Vagina (tissue), 2 donors: ENCODE measurements at regions not wholly inside any gene's neighbourhood (a gene's known extent, or its start where the extent isn't known, plus 50 kb on each side); places are given as distances from the start of the nearest gene placed in this dataset.

ENCODE experiments used
- DNase-seq, 2 donors: peaks; one replicate each; pipeline ENCODE4 v3.0.0-alpha.2; 2017; ENCODE audit errors: extremely low spot score in 2 of 2
- H3K27ac ChIP-seq: fragments of 200-600 bp; sonication (generic); one replicate; pipeline ENCODE4 v1.5.1; 2019
- H3K27me3 ChIP-seq: fragments of 200-600 bp; sonication (generic); one replicate; pipeline ENCODE4 v1.5.1; 2019
- H3K36me3 ChIP-seq, 2 donors: fragments of 200-600 bp; sonication (generic); one replicate each; pipeline ENCODE4 v1.5.1; 2017 to 2019
- H3K4me1 ChIP-seq: fragments of 200-600 bp; sonication (generic); one replicate; pipeline ENCODE4 v1.5.1; 2019
- H3K4me3 ChIP-seq, 2 donors: fragments of 200-600 bp; sonication (generic); 1 replicate in 1 of 2; 2 replicates in 1 of 2; pipeline ENCODE4 v1.5.1; 2016 to 2019
- H3K9me3 ChIP-seq: fragments of 200-600 bp; sonication (generic); one replicate; pipeline ENCODE4 v1.5.1; 2019
- CTCF ChIP-seq, 3 experiments: fragments of 450-650 bp in 2 of 3; fragments of 200-600 bp in 1 of 3; sonication (generic) in 1 of 3; IDR thresholded peaks; one replicate each; pipeline ENCODE4 v1.5.1; 2017 to 2019; ENCODE audit warnings: antibody characterized with exemption in 3 of 3, mild to moderate bottlenecking in 2 of 3, moderate library complexity in 2 of 3
- POLR2A ChIP-seq, 2 donors: fragments of 450-650 bp; IDR thresholded peaks; one replicate each; pipeline ENCODE4 v1.6.1; 2017; ENCODE audit warnings: antibody characterized with exemption in 2 of 2, mild to moderate bottlenecking in 2 of 2, moderate library complexity in 2 of 2
- POLR2AphosphoS5 ChIP-seq, 2 donors: sonication (generic); formaldehyde crosslinking; IDR thresholded peaks; one replicate each; pipeline ENCODE4 v1.9.0; 2017; ENCODE audit warnings: antibody characterized with exemption in 2 of 2, mild to moderate bottlenecking in 2 of 2, low read depth in 1 of 2; ENCODE audit not compliant: insufficient read depth in 1 of 2
- intact Hi-C: fragments of 100-400 bp; cut with DNase I; formaldehyde crosslinking; loops from one replicate; pipeline ENCODE4 v1.15.1; 2023

DNA sequence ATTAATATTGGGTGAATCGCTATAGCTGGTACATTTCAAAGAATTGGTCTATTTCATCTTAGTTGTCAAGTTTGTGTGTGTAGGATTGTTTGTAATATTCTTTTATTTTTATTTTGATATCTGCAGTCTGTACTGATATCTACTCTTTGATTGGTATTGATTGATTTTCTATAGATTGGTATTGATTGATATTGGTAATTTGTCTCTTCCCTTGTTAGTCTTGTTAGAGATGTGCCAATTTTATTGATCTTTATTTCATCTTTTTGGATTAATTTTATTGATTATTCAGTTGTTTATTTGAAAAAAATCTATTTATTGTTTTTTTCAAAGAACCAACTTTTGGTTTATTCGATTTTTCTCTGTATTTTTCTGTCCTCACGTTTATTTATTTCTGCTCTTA lies 61.4 kb downstream of the TM2D3 start:
- TF ChIP-seq POLR2AphosphoS5 (IDR thresholded peaks at IDR 0.05; ENCODE audit: insufficient read depth in 1 of 2, low read depth in 1 of 2) (no peak), CTCF (IDR thresholded peaks at IDR 0.05) (no peak), POLR2A (IDR thresholded peaks at IDR 0.05) (no peak)
- Histone ChIP-seq H3K4me3 (no peak overlapping the region), H3K9me3 (no peaks in the 10 kb centered on the region), H3K27me3 (no peaks in the 10 kb centered on the region), H3K36me3 (no peaks in the 10 kb centered on the region), H3K27ac (no peak overlapping the region), H3K4me1 (no peaks in the 10 kb centered on the region)
- DNase-seq: no peak
- intact Hi-C loops: no loop called here

DNA sequence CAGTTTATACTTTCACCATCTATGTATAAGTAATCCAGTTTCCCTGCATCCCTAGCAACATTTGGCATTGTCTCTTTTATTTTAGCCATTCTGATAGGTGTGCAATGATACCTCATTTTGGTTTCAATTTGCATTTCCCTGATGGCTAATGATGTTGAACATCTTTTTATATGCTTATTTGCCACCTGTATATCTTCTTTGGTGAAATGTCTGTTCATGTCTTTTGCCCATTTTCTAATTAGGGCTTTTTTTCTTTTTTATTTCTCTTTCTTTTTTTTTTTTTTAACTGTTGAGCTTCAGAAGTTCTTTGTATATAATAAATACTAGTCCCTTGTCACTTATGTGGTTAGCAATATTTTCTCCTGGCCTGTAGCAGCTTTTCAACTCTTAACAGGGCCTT lies 68.9 kb downstream of the TM2D3 start:
- DNase-seq: no peak
- Histone ChIP-seq H3K27me3 (no peaks in the 10 kb centered on the region), H3K4me1 (no peaks in the 10 kb centered on the region), H3K36me3 (no peaks in the 10 kb centered on the region), H3K9me3 (no peaks in the 10 kb centered on the region), H3K4me3 (no peak overlapping the region), H3K27ac (no peak overlapping the region)
- TF ChIP-seq CTCF (IDR thresholded peaks at IDR 0.05): no peak
- TF ChIP-seq POLR2AphosphoS5 (IDR thresholded peaks at IDR 0.05; ENCODE audit: insufficient read depth in 1 of 2, low read depth in 1 of 2): no peak
- TF ChIP-seq POLR2A (IDR thresholded peaks at IDR 0.05): no peak
- intact Hi-C loops: no loop called here

GRCh38 chr15:101580431-101580830 lies 71.8 kb downstream of the TM2D3 start:
- Histone ChIP-seq H3K36me3 (no peaks in the 10 kb centered on the region), H3K4me3 (no peak overlapping the region), H3K9me3 (no peaks in the 10 kb centered on the region), H3K27me3 (no peaks in the 10 kb centered on the region), H3K4me1 (no peaks in the 10 kb centered on the region), H3K27ac (no peak overlapping the region)
- intact Hi-C loops: no loop called here
- no peak for DNase-seq
- TF ChIP-seq POLR2AphosphoS5 (IDR thresholded peaks at IDR 0.05; ENCODE audit: insufficient read depth in 1 of 2, low read depth in 1 of 2): no peak
- TF ChIP-seq POLR2A (IDR thresholded peaks at IDR 0.05): no peak
- no peak for TF ChIP-seq CTCF (IDR thresholded peaks at IDR 0.05)

- intact Hi-C loops: no loop called here
- no peaks in the 10 kb centered on the region for H3K4me1 ChIP-seq
- H3K4me3 ChIP-seq: no peak overlapping the region
- no peak for TF ChIP-seq POLR2AphosphoS5 (IDR thresholded peaks at IDR 0.05; ENCODE audit: insufficient read depth in 1 of 2, low read depth in 1 of 2)
- no peak for TF ChIP-seq CTCF (IDR thresholded peaks at IDR 0.05)
- no peak for TF ChIP-seq POLR2A (IDR thresholded peaks at IDR 0.05)
- no peak for DNase-seq
- H3K27me3 ChIP-seq: no peaks in the 10 kb centered on the region
- no peaks in the 10 kb centered on the region for H3K36me3 ChIP-seq
- no peaks in the 10 kb centered on the region for H3K9me3 ChIP-seq
- no peak overlapping the region for H3K27ac ChIP-seq
Measured at GRCh38 chr15:101579631-101580163, 72.5 kb downstream of the TM2D3 start.

- no peak for DNase-seq
- no peaks in the 10 kb centered on the region for H3K9me3 ChIP-seq
- H3K36me3 ChIP-seq: no peaks in the 10 kb centered on the region
- H3K4me3 ChIP-seq: no peak overlapping the region
- intact Hi-C loops: no loop called here
- H3K4me1 ChIP-seq: no peaks in the 10 kb centered on the region
- no peaks in the 10 kb centered on the region for H3K27me3 ChIP-seq
- TF ChIP-seq POLR2A (IDR thresholded peaks at IDR 0.05): no peak
- no peak for TF ChIP-seq POLR2AphosphoS5 (IDR thresholded peaks at IDR 0.05; ENCODE audit: insufficient read depth in 1 of 2, low read depth in 1 of 2)
- TF ChIP-seq CTCF (IDR thresholded peaks at IDR 0.05): no peak
- no peak overlapping the region for H3K27ac ChIP-seq
Measured at GRCh38 chr15:101578443-101578894, 73.7 kb downstream of the TM2D3 start.
